HG02623 (cell line): ENCODE measurements at regions not wholly inside any gene's neighbourhood (a gene's known extent, or its start where the extent isn't known, plus 50 kb on each side); places are given as distances from the start of the nearest gene placed in this dataset.

Experiments
- ATAC-seq: cut with Tn5 transposase; IDR thresholded peaks from one replicate; pipeline ENCODE4 v1.9.1; 2021; ENCODE audit warnings: moderate library complexity; ENCODE audit not compliant: unreplicated experiment

- ATAC-seq = no peak
Observed at GRCh38 chr16:9296271-9296590, 204.8 kb downstream of the HAPSTR1 start.

DNA sequence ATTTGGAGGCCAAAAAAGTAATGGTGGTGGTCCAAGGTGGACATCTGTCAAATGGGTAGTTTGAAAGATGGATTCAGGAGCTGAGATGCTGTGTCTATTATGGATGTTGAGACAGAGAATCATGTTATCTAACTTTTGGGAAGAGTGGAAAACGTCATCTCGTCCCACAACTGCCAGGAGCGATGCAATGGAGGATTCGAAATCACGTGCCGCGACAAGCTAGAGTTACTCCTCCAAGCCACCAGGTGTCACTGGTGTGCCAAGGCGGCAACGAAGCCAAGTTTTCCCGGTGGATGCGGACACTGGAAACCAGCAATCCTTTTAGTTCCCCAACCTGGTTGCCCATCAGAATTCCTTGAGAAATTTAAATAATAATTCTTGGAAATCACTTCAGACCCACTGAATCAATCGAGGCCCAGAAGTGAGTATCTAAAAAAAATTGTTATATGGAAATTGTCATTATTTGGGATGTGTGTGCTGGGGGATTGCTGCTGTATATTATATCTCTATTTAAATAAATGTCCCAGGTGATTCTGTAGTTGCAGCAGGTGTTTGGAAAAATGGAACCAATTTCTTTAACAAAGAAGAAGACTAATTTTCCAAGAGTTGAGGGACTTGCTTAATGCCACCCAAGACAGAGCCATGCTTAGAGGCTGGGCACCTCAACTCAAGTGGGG lies 206.1 kb downstream of the HAPSTR1 start:
- no peak for ATAC-seq

GRCh38 chr16:9300252-9300651 lies 208.8 kb downstream of the HAPSTR1 start:
- no peak for ATAC-seq

- ATAC-seq = no peak
Observed at GRCh38 chr16:9302072-9302471, 210.6 kb downstream of the HAPSTR1 start.

GRCh38 chr16:9306753-9307152 lies 215.3 kb downstream of the HAPSTR1 start:
- ATAC-seq = no peak

DNA sequence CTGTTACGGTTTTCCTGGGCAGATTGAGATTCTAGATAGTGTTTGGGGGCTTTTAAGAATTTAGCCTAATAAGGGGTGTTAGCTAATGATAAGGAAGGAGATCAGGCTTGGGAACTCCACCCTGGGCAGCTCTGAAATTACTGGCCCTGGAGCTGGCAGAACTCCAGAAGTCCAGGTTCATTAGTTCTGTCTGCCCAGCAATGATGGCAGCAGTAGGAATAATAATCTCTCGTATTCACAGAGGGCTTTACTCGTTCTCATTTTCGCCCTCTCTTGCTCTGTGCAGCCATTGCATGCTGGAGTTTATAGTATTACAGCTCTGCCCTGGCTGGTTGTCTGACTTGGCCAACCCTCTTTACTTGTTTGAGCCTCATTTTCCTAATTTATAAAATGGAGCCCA lies 216.0 kb downstream of the HAPSTR1 start:
- ATAC-seq = no peak

DNA sequence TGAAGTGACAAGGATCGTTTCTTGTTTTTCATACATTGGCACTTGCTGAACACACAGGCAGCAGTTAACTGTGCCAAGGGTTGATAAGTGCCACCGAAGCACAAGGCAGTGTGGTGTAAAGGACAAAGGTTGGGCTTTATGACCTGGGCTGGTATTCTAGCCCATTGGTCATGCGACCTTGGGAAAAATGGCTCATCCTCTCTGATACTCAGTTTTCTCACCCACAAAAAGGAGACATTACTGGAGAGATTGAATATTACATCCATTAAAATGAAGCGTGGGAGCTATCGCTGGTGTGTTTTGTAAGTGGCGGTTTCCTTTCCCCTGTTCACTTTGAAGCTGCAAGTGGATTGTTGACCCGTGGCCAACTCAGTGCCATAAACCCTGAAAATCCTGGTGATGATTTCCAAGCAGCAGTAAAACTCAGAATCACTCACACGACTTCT lies 216.9 kb downstream of the HAPSTR1 start:
- ATAC-seq = no peak

GRCh38 chr16:9308850-9309249 lies 217.4 kb downstream of the HAPSTR1 start:
- no peak for ATAC-seq

- no peak for ATAC-seq
Observed at GRCh38 chr16:9309844-9310243, 218.4 kb downstream of the HAPSTR1 start.

DNA sequence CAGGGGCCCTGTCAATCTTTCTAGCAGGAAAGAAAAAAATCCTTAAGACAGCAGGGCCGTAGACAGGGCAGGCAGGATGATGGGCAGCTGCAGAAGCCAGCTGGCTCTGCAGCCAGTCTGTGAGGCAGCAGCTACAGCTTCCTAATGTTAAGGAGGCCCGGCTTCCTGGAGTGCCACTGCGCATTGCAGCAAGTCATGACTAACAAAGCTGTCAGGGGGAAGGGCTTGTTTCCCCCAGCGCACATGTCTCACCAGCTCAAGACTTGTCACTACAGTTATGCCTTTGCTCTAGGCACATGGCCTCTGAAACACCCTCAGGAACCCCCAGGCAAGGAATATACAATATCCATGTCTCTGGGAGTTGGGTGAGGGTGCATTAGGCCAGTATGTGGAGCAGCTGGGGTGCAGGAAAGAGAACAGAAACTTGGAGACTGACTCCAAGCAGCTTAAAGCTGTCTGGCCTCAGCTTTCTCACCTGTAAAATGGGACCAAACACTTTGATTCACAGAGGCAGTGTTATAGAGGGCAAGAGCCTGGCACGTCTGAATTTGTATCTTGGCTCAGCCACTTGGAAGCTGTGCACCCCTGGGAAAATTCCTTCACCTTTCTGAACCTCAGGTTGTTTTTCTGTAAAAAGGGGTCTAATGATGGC lies 220.0 kb downstream of the HAPSTR1 start:
- ATAC-seq = no peak

- ATAC-seq = no peak
Observed at GRCh38 chr16:9316008-9316407, 224.6 kb downstream of the HAPSTR1 start.

- ATAC-seq = no peak
Observed at GRCh38 chr16:9316615-9317014, 225.2 kb downstream of the HAPSTR1 start.

DNA sequence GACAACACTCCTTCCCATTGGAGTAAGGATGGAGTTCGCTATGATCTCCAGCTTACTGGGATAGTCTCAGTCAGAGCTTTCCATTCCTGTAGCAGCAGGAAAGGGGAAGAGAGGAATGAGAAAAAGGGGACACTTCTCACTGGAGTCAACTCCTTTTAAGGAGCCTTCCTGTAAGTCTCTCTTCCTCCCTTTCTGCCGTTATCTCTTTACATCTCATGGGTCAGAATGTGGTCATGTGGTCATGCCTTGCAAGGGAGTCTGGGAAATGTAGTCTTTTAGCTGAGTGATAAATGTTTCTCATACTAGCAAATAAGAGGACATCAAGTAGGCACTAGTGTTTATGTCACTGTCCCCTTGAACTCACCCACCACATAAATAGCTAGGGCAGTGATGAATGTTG lies 227.3 kb downstream of the HAPSTR1 start:
- ATAC-seq = no peak

DNA sequence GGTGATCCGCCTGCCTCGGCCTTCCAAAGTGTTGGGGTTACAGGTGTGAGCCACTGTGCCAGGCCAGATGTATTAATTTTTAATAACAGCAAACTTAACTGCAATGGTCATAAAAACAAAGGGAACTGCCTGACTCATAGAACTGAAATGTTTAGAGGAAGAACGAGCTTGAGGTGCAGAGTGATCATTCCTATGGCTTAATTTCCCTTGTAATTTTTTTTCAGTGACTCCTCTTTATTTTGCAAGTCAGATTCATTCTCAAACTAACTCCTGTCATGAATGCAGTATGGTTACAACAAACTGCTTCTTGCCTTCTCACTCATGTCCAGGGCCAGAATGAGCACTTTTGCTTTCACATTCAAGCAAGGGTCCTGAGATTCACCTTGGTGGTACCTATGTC lies 231.3 kb downstream of the HAPSTR1 start:
- ATAC-seq = no peak

GRCh38 chr16:9323170-9323569 lies 231.7 kb downstream of the HAPSTR1 start:
- no peak for ATAC-seq

GRCh38 chr16:9327253-9327652 lies 235.8 kb downstream of the HAPSTR1 start:
- no peak for ATAC-seq

GRCh38 chr16:9328411-9328810 lies 237.0 kb downstream of the HAPSTR1 start:
- ATAC-seq = no peak

GRCh38 chr16:9330095-9330494 lies 238.7 kb downstream of the HAPSTR1 start:
- no peak for ATAC-seq

DNA sequence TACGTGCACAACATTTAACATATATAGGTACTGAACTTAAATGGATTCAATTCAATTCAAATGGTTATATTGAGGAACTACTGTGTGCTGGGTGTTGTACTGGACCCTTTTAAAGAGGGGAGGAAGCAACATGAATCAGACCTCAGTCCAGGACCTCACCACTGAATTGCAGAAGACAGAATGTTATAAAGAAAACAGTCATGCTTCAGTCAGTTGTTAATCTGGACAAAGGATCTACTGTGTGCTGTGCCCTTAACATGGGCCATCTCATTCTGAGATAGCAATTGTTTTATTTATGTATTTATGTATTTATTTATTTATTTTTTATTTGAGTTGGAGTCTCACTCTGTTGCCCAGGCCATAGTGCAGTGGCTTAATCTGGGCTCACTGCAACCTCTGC lies 240.1 kb downstream of the HAPSTR1 start:
- ATAC-seq = no peak

- no peak for ATAC-seq
Observed at GRCh38 chr16:9332574-9333148, 241.2 kb downstream of the HAPSTR1 start.

GRCh38 chr16:9333469-9333868 lies 242.0 kb downstream of the HAPSTR1 start:
- no peak for ATAC-seq

DNA sequence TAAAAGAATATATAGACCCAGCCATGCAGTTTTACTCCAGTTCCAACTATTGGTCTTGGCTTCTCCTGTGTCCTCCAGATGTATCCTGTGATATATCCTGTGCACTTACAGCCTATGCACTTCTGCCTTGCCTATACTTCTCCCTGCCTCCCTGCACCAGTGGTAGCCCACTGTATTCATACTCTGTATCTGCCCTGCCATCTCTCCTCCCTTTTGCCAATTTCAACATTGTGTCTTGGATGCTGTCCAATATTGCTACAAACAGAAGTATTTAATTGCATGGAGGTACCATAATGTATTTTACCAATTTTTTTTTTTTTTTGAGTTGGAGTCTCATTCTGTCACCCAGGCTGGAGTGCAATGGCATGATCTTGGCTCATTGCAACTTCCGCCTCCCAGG lies 242.7 kb downstream of the HAPSTR1 start:
- ATAC-seq = no peak
